HG03175 (cell line): ENCODE measurements at regions not wholly inside any gene's neighbourhood (a gene's known extent, or its start where the extent isn't known, plus 50 kb on each side); places are given as distances from the start of the nearest gene placed in this dataset.
"Not testable (repeated sequence)": the region's sequence is repeated elsewhere in the genome, so short reads cannot be mapped to it uniquely, and the experiment has no call there.

Source experiments
- ATAC-seq: cut with Tn5 transposase; IDR thresholded peaks from one replicate; pipeline ENCODE4 v1.9.1; 2021; ENCODE audit warnings: mild to moderate bottlenecking, moderate library complexity; ENCODE audit not compliant: unreplicated experiment

DNA sequence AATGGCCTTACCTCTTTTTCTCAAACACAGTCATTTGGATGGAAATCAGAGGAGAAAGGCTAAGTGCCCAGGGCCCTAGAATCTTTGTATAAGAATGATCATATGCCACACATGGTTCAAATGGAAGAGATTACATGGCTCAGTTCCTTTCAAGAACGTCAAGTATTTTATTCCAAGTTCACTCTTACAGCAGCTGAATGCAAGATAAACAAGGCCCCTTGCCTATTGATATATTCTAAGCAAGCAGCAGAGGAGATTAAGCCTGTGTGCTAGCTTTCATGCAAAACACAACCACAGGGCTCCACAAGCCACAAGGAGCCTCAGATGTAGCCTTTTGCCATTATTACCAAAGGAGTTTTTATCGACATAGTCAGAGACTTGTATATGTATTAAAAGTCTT lies 55.3 kb upstream of the SLCO6A1 start:
- ATAC-seq = no peak

DNA sequence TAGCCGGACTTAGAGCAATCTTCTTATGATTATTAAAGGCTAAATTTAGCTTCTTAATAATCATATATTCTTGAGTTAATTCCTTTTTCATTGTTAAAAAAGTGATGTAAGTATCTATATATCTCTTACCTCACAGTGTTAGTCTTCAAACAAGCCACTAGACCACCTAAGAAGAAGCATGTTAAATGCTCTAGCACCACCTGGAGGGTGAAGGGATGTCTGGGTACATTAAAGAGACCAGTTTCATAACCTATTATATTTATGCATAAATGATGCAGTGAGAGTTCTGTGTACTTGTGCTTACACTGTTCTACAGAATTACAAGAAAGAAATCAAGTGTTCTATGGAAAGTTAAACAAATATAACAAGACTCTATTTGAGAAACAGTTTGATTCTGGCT lies 55.9 kb upstream of the SLCO6A1 start:
- peak; percentile 65 for ATAC-seq

DNA sequence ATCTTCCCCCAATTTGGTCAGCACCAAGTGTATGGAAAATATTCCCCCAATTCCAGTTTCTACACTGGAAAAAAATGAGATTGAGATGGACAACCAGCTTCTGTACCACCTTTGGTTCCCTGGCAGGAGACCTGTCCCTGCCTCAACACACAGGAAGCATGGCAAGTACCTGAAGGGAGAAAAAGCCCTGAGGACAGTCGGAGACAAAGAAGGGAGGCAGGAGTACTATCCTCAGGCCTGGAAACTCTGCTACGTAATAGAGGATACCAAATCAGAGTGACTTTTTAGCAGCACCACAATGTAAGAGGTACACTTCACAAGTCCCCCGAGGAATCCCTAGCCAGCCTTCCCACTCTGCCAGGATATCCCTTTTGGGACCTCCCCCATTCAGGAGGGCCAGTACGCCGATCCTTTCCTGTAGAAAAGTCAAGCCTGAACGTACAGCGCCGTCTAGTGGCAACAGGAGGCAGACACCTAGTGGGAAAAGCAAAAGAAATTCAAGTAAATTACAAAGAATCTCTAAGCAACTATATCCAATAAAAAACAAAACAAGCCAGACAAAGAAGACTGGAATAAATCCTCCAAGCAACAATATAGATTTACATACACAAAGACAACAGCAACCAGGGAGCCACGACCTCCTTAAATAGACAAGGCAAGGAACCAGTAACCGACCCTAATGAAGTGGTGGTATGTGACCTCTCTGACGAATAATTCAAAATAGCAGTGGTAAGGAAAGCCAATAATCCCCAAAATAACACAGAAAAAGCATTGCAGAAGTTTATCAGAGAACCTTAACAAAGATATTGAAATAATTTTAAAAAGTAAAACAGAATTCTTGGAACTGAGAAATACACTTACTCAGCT lies 63.3 kb upstream of the SLCO6A1 start:
- ATAC-seq = peak; percentile 69

DNA sequence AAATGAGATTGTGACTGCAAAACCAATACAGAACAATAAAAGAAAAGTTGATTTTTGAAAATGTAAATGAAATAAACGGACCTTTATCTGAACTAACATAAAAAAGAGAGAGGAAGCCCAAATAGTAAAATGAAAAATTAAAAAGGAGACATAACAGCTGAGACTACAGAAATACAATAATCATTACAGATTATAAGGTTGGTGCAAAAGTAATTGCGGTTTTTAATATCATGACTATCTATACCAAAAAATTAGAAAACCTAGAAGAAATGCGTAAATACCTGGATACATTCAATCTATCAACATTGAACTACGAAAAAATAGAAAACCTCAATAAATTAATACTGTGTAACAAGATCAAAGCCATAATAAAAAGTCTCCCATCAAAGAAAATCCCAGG lies 71.9 kb upstream of the SLCO6A1 start:
- ATAC-seq = no peak

DNA sequence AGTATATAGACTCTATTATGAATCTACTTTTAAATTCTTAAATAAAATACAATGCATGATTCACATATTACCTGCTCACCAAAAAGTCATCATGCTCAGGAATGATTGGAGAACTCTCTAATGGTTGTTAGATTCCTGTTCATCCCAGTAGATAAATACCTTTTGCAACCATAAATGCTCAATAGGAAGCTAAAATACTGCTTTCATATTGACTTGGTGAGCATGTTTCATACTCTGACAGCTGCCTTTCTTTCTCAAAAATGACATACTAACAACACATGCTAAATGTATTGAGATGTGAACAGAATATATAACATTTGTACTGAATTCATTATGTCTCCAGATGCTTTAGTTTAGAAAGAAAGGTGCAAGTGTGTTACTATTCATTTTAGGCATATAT lies 79.6 kb upstream of the SLCO6A1 start:
- no peak for ATAC-seq

DNA sequence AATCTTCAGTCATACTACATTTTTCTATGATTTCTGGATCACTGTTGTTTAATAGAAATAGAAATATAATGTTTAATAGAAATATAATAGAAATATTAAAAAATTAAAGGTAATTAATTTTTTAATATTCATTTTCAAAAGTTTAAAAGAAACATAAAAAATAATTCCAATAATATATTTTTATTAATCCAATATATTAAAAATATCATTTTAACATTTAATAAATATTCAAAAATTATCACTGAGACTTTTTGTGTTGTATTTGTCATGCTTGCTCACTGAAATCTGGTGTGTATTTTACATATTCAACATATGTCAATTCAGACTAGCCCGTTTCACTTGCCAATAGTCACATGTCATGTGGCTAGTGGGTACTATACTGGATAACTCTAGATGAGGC lies 80.6 kb upstream of the SLCO6A1 start:
- ATAC-seq = no peak

DNA sequence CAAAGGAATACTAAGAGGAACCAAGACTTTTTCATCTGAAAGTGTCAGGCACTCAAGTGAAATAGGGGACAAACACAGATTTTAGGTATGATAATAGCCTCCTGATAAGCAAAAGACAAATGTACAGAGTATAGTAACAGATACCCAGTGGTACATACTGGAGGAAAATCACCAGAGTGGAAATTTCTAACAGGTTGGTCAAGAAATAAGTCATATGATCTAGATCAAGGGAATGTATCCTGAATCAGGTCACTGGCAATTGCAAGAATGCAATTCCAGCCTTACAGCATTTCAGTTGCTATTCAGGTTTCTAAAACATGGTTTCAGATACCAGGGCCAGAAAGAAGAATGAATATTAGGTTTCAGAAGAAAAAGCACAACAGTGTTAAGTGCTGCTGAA lies 82.2 kb upstream of the SLCO6A1 start:
- no peak for ATAC-seq

DNA sequence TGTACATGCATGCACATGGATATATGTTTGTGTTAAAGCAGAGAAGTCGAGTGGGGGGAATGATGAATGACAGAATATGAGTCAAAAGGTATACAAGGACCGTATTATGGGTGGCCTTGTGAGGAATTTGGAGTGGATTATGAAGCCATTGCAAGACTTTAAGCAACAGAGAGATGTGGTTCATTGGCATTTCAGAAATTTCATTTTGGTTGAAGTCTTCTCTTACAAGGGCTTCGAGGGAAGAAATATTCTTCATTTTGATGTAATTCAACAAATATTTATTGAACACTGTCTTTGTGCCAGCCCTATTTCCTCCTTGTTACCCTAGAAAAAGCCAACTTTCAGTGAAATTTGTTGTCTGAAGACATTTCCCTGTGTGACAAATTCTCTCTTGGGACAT lies 83.9 kb upstream of the SLCO6A1 start:
- ATAC-seq = no peak

DNA sequence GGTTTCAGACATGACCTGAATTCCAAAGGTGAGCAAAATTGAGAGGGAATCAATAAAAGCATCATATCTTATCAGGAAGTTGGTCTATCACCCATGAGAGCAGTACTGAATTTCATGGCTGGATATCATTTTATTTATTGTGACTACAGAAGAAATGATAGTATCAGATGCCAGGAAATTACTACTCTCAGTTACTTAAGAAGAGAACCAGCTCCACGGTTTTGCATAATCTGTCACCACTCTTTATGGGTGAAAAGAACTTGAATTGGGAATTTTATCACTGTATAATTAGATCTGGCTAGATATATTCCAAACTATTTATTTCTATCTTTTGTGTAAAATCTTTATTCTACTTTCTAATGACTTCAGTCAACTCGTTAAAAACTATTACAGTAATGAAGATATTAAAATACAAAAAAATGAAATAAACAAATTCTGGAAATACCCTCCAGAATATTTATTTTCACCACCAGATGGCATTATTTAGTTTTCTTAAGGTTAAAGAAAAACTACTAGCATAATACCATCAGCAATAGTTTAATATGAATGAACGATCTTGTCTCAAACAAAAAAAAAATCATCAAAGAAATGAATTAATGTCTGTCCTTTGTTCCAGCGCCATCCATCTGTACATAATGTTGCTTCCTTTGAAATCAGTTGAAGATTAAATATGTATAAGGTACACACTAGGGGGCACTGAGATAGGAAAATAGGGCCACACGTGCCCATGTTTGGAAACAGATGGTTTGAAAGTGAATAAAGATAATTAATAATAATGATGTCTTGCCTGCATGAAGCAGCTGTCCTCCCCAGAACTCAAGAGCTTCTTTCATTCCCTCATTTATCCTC lies 84.7 kb upstream of the SLCO6A1 start:
- no peak for ATAC-seq

DNA sequence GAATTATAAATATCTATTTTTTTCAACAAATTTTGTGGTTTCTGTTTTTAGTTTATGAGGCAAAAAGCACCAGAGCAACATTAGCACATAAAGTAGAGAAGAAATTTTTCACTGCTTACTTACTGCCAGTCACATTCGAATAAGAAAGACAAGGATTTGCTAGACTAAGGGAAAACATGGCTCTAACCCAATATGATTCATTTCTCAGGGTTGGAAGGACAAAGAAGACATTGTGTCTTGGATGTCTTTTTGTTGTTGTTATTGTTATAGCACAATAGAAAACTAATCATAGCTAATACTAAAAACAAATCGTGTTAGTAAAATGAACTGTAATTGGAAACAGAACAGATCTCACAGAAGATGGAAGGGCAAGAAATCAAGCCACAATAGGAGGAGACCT lies 90.9 kb upstream of the SLCO6A1 start:
- no peak for ATAC-seq

DNA sequence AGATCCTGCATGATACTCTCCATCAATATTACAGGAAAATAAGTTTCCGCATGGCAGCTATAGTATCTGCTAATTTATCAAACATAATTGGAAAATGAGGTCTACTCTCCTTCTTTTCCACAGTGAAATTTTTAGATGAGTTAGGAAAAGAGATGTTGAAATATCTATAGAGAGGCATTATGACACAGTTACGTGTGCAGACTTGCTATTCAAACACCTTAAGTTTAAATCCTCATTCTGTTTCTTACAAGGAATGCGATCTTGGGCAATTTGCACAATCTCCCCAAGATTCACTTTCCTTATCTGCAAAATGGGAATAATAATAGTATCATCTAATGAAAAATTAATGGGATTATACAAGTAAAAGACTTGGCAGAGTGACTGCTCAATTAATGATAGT lies 91.7 kb upstream of the SLCO6A1 start:
- ATAC-seq = no peak

DNA sequence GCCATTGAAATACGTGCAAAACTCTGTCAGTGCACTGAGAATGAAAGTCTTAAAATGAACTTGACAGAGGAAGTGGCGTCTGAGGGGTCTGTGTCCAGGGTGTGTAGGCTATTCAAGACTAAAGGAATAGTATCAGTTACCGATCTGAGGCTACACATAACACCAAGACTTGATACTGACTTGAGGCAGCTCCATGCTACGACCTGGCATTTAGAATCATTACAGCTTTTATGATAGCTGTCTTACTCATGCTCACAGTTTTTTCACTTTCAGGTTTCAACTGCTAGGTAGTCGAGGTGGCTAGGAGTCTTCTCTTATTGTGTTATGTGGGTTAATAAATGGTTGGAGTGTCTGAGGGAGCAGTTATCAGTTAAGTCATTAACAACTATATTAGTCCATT lies 92.8 kb upstream of the SLCO6A1 start:
- peak; percentile 86 for ATAC-seq

DNA sequence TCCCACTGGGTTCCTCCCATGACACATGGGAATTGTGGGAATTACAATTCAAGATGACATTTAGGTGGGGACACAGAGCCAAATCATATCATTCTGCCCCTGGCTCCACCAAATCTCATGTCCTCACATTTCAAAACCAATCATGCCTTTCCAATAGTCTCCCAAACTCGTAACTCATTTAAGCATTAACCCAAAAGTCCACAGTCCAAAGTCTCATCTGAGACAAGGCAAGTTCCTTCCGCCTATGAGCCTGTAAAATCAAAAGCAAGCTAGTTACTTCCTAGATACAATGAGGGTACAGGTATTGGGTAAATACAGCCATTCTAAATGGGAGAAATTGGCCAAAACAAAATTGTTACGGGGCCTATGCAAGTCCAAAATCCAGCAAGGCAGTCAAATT lies 93.8 kb upstream of the SLCO6A1 start:
- ATAC-seq = not testable (repeated sequence)

DNA sequence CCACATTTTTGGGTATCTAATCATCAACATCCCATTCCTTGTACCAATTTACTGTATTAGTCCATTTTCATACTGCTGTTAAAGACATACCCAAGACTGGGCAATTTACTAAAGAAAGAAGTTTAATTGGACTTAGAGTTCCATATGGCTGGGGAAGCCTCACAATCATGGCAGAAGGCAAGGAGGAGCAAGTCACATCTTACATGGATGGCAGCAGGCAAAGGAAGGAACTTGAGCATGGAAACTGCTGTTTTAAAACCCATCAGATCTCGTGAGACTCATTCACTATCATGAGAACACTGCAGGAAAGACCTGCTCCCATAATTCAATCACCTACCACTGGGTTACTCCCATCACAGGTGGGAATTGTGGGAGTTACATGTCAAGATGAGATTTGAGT lies 95.4 kb upstream of the SLCO6A1 start:
- no peak for ATAC-seq

DNA sequence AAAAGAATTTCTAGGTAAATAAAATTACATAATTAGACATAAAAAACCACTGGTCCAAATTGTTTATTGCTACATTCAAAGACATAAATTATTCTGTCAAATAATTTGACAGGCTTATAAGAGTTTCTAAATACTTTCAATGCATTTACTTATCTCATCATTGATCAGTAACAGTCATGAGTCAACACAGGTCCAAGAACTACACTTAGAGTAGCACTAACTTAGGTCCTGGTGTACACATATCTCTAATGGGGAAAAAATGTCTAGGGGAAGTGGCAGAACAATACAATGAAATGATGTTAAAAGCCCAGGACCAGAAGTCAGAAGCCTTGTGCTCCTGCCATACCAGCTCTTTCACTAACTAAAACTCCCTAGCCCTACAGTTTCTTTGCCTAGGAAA lies 96.5 kb upstream of the SLCO6A1 start:
- no peak for ATAC-seq

DNA sequence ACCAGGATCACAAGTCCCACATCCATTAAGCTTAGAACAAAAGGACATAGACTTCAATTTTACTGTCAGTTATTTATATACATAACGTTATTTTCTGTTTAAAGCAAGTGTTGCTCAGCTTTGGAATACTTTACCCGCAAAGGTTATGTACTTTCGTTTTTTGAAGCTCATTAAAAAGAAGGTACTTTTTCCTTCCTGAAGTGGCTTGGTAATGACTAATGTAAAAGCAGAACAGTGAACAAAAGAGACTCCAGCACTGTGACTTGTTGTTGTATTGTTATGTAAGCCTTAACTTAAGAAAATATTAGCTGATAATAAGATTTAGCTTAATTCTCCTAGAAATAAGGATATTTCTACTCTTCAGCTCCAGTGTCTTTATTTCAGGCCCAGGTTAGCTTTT lies 97.3 kb upstream of the SLCO6A1 start:
- peak; percentile 57 for ATAC-seq

DNA sequence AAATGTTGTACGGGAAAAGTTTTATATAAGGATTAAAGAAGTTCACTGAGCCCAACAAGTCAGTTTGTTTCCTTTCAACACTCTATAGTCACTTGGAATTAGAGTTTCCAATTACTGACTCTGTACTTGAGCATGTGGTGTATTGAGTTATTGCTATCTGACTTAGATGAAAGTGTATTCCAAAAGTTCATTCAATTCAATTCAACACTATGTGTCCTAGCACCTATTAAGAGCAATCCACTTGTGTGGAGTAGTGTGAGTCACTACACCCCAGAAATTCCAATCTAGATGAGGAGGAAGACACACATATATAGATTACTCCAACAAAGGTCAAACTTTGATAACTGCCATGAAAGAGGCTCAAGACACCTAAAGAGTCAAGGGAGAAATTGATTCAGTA lies 98.2 kb upstream of the SLCO6A1 start:
- no peak for ATAC-seq

DNA sequence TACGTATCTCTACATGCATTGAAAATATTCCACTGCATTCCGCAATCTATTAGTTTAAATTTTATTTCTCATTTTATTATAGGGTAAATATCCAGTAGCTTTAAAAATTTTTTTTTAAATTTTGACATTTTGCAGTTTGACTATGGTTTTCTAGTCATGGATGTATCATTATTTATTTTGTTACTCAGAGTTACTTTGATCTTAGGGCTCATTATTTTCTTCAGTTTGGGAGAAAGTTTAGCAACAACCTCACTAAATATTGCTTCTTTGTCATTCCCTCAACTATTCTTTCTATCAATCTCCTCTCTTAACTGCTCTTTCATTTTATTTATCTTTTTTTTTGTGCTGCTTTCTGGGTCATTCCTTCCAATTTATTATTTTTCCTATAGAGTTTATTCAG lies 100.5 kb upstream of the SLCO6A1 start:
- no peak for ATAC-seq

DNA sequence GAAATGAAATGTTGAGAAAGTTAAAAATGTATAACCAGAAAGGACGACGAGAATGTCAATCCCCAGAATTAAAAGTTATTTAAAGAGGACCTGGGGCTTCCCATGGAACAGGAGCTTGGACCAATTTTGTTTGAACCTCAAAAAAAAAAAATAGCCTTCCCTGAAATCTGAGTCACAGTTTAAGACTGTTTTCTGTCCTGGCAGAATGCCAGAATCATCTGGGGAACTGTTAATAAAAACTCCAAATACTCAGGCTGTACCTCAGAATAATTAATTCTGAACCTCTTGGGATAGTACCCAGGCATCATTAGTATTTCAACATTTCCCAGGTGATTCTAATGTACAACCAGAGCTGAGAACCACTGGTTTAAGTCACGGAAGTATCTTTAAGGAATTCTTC lies 102.2 kb upstream of the SLCO6A1 start:
- no peak for ATAC-seq

DNA sequence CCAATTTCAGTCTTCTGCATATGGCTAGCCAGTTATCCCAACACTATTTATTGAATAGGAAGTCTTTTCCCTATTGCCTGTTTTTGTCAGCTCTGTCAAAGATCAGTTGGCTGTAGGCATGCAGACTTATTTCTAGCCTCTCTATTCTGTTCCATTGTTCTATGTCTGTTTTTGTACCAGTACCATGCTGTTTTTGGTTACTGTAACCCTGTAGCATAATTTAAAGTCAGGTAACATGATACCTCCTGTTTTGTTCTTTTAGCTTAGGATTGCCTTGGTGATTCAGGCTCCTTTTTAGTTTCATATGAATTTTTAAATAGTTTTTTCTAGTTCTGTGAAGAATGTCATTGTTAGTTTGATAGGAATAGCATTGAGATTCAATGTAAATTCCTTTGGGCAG lies 104.9 kb upstream of the SLCO6A1 start:
- no peak for ATAC-seq

DNA sequence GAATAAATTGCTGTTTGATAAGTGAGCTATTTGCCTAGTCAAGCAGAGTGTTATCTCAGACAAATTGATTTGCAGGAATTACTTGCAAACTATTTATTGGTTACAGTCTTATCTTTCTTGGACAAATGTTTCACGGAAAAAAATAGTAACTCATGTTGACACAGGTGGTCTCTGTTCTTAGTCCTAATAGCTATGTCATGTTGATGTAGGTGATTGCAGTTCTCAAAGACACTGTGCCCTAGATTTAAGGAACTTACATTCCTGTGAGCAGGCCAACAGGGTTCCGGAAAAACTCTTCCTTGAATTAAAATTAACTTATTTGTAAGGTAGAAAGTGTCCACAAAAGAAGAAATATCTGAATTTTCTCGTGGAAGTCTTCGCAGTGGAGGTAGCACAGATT lies 109.6 kb upstream of the SLCO6A1 start:
- ATAC-seq = no peak

DNA sequence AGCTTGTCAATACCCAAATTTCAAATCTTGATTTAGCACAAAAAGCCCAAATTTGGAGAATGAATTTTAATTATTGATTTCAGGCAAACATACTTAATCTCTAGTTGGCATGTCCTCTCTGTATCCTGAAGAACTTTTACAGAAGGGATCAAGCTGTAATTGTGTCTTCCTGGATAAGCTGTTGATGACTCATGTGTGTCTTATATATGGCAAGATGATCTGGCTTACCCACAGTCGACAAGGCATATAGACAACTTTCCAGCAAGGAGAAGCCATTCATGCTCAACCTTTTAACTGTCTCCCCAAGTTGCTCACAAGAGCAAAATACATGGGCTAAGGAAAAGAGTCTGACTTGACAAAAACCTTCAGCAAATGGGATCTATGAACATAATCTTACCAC lies 112.5 kb upstream of the SLCO6A1 start:
- ATAC-seq = no peak
